CD4-positive, alpha-beta T cell treated with Interleukin-2 at 100 ng/mL for 4 hours (primary cell): ENCODE measurements at regions not wholly inside any gene's neighbourhood (a gene's known extent, or its start where the extent isn't known, plus 50 kb on each side); places are given as distances from the start of the nearest gene placed in this dataset.
"Not testable (repeated sequence)": the region's sequence is repeated elsewhere in the genome, so short reads cannot be mapped to it uniquely, and the experiment has no call there.

Experiments
- DNase-seq: peaks from one replicate; pipeline ENCODE4 v3.0.0-alpha.2; 2020; ENCODE audit warnings: low spot score

DNA sequence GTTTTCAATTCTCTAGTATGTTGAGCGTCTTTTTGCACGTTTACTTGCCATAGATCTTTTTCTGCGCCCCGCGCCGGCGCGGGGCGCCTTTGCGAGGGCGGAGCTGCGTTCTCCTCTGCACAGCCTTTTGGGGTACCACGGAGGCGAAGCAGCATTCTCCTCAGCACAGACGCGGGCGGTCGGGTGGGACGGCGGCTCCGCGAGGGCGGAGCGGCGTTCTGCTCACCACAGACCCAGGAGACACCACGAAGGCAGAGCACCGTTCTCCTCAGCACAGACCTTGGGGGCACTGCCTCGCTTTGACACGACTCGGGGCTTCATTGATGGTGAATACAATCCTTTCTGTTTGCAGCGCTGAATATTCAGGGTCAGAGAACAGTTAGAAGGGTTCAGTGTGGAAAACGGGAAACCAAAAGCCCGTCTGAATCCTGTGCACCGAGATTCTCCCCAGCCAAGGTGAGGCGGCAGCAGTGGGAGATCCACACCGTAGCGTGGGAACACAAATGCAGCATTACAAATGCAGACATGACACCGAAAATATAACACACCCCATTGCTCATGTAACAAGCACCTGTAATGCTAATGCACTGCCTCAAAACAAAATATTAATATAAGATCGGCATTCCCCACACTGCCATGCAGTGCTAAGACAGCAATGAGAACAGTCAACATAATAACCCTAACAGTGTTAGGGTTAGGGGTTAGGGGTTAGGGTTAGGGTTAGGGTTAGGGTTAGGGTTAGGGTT is 190.7 kb upstream of the VIPR2 start:
- DNase-seq, result not testable (repeated sequence)

GRCh38 chr7:159332854-159333479 is 188.3 kb upstream of the VIPR2 start:
- DNase-seq, result not testable (repeated sequence)

- no peak for DNase-seq
Observed at GRCh38 chr7:159331462-159331861, 186.8 kb upstream of the VIPR2 start.

- no peak for DNase-seq
Observed at GRCh38 chr7:159329818-159330378, 185.2 kb upstream of the VIPR2 start.

- no peak for DNase-seq
Observed at GRCh38 chr7:159328096-159328495, 183.4 kb upstream of the VIPR2 start.

DNA sequence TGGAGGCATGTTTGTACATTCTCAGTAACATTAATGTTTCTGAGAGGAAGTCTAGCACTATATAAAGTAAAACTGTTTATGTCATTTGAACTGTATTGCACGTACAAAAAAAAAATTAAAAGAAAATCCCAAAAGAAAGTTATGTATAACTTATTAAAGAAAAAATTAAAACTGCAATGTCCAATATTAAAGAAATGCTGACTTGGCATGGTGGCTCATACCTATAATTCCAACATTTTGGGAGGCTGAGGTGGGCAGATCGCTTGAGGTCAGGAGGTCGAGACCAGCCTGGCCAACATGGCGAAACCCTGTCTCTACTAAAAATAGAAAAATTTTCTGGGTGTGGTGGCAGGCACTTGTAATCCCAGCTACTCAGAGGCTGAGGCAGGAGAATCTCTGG is 178.7 kb upstream of the VIPR2 start:
- DNase-seq, result no peak

DNA sequence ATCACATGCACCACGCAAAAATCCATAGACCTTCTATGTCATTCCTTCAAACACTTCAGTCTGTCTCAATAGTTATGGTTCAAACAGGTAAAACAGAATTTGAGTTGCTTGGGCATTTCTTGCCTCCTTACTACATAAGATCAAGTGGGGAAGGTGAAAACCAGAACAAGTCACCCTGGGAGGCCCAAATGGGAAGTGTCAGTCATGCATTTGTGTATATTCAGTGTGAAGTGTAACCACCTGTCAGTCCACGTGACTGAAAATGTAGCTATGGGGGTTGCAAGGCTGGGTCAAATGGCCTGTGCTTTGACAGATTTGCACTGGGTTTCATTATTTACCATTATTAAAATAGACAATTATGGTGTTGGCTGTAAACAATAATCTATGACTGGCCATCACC is 176.6 kb upstream of the VIPR2 start:
- no peak for DNase-seq

DNA sequence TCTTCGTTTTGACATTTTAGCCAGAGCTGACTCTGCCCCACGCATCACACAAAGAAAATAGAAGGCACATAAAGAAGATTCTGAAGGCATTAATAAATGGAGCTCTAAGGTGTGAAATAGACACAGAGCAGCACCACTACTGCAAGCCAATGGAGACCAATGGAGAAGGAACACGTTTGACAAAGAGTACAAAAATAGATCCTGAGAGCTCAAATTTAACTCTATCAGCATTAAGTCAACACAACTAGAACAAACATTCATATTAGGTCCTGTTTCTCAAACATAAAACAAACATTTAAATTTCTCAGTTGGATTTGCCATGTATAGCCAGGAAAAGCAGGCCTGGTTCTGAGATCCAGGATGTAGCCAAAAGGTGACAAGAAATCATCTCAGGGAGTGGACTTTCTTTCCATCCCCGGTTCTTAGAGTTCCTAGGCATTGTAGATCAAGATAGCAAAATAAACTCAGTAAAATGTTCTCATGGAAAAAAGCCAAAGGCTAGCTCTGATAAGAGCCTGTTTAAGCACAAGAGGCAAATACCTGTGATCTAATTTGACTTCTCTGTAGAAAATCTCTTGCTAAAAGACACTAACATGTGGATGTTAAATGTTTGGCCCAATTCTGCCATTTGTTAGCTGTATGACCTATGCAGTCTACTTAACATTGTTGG is 174.2 kb upstream of the VIPR2 start:
- DNase-seq, result no peak

- no peak for DNase-seq
Observed at GRCh38 chr7:159317294-159317693, 172.6 kb upstream of the VIPR2 start.

- DNase-seq, result no peak
Observed at GRCh38 chr7:159311172-159311494, 166.5 kb upstream of the VIPR2 start.

GRCh38 chr7:159310457-159311171 is 165.9 kb upstream of the VIPR2 start:
- no peak for DNase-seq

DNA sequence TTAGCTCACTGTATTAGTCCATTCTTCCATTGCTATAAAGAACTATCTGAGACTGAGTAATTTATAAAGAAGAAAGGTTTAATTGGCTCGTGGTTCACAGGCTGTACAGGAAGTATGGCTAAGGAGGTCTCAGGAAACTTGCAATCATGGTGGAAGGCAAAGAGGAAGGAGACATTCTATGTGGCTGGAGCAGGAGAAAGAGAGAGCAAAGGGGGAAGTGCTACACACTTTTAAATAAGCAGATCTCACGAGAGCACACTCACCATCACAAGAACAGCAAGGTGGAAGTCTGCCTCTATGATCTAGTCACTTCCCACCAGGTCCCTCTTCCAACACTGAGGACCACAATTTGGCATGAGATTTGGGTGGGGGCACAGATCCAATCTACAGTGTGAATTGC is 164.5 kb upstream of the VIPR2 start:
- DNase-seq, result not testable (repeated sequence)

GRCh38 chr7:159306012-159306411 is 161.3 kb upstream of the VIPR2 start:
- DNase-seq, result no peak

GRCh38 chr7:159305185-159305584 is 160.5 kb upstream of the VIPR2 start:
- not testable (repeated sequence) for DNase-seq

- not testable (repeated sequence) for DNase-seq
Observed at GRCh38 chr7:159303510-159303909, 158.8 kb upstream of the VIPR2 start.

- DNase-seq, result no peak
Observed at GRCh38 chr7:159296093-159296681, 151.5 kb upstream of the VIPR2 start.

DNA sequence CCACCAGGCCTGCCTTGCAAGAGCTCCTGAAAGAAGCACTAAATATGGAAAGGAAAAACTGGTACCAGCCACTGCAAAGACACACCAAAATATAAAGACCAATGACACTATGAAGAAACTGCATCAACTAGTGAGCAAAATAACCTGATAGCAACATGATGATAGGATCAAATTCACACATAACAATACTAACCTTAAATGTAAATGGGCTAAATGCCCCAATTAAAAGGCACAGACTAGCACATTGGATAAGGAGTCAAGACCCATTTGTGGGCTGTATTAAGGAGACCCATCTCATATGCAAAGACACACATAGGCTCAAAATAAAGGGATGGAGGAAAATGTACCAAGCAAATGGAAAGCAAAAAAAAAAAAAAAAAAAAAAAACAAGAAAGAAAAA is 141.8 kb upstream of the VIPR2 start:
- DNase-seq, result not testable (repeated sequence)

- DNase-seq, result no peak
Observed at GRCh38 chr7:159281573-159281972, 136.9 kb upstream of the VIPR2 start.

DNA sequence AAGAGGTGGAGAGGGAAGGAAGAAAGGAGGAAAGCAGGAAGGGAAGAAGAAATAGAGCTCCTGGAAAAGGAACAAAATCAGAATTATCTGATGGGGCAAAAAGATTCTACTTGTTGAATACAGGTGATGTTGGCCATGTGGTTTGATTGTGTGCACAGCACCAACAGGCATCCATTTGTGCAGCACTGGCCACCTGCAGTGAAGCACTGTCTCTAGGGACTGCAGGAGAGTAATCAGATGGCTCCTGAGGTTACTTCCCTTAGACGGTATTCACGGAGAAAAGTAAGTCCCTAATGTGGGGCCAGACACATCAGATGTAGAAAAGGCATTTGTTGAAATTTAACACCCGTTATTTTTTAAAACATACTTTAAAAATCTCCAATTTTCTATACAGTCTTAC is 135.3 kb upstream of the VIPR2 start:
- no peak for DNase-seq

DNA sequence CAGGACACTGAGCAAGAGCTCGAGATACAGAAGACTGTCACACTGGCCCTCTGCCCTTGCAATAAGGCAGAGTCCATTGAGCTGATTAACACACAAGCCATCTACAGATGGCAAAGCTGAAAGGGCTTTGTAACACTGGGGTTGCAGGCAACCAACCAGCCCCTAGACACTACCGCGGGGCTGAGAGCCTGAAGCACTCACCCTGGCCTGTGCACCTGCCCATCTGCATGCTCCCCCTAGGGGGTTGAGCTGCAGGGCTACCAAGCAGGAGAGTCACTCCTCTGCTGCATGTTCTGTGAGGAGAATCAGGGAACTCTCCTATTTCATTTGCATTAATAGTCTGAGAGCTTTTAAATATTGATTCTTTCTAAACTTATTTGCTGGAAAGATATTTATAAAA is 128.1 kb upstream of the VIPR2 start:
- no peak for DNase-seq

GRCh38 chr7:159271781-159272180 is 127.1 kb upstream of the VIPR2 start:
- DNase-seq, result no peak

- no peak for DNase-seq
Observed at GRCh38 chr7:159269745-159270144, 125.1 kb upstream of the VIPR2 start.
